Peyer's patch (tissue), 4 donors: ENCODE measurements at regions not wholly inside any gene's neighbourhood (a gene's known extent, or its start where the extent isn't known, plus 50 kb on each side); places are given as distances from the start of the nearest gene placed in this dataset.

ENCODE experiments used
- CTCF ChIP-seq, 6 experiments: fragments of 450-650 bp in 4 of 6; fragments of 200-600 bp in 2 of 6; sonication (generic) in 1 of 6; IDR thresholded peaks; one replicate each; pipeline ENCODE4 v1.5.1; 2017 to 2019; ENCODE audit warnings: antibody characterized with exemption in 6 of 6, mild to moderate bottlenecking in 3 of 6, moderate library complexity in 1 of 6
- POLR2A ChIP-seq, 2 donors: fragments of 450-650 bp; IDR thresholded peaks; one replicate each; pipeline ENCODE4 v1.5.1; 2017; ENCODE audit warnings: antibody characterized with exemption in 2 of 2, mild to moderate bottlenecking in 2 of 2, moderate library complexity in 2 of 2

GRCh38 chr7:106731646-106732444 lies 70.9 kb upstream of the CCDC71L start:
- no peak for TF ChIP-seq CTCF (IDR thresholded peaks at IDR 0.05)
- no peak for TF ChIP-seq POLR2A (IDR thresholded peaks at IDR 0.05)
